H1 (cell line): ENCODE measurements at regions not wholly inside any gene's neighbourhood (a gene's known extent, or its start where the extent isn't known, plus 50 kb on each side); places are given as distances from the start of the nearest gene placed in this dataset.
"Not testable (repeated sequence)": the region's sequence is repeated elsewhere in the genome, so short reads cannot be mapped to it uniquely, and the experiment has no call there.

ENCODE experiments used
- CTCF ChIA-PET: fragments of 300-600 bp; sonication (Branson Sonifier 250); formaldehyde crosslinking; loops from one replicate; lab custom pipeline; 2021; ENCODE audit not compliant: partially characterized antibody; lab: Charles Lee
- POLR2A ChIA-PET: fragments of 300-600 bp; sonication (Branson Sonifier 250); formaldehyde crosslinking; loops from one replicate; lab custom pipeline; 2021; ENCODE audit warnings: inconsistent platforms; ENCODE audit not compliant: partially characterized antibody; lab: Charles Lee
- DNase-seq, 2 experiments: peaks; one replicate each; pipeline versions ENCODE4 v3.0.0 to v3.0.0-alpha.2; 2010 to 2022; ENCODE audit warnings: low spot score in 2 of 2, low read depth in 1 of 2, mixed read lengths in 1 of 2
- FAIRE-seq: peaks from 2 replicates; lab custom pipeline; 2011; peaks lifted over from hg19 to GRCh38; lab: Jason Lieb, UNC
- H2AFZ ChIP-seq: 2 replicates; pipeline ENCODE4 v1.8.1; 2012; ENCODE audit warnings: low read length, inconsistent platforms
- H2AK5ac ChIP-seq: 2 replicates; pipeline ENCODE4 v1.6.1; 2013; ENCODE audit warnings: low read depth, low read length
- H2BK120ac ChIP-seq: replicated peaks from 2 replicates; pipeline ENCODE3; 2013; ENCODE audit warnings: low read depth, low read length, inconsistent platforms
- H2BK12ac ChIP-seq: 2 replicates; pipeline ENCODE4 v1.6.1; 2013; ENCODE audit warnings: low read depth, low read length
- H2BK15ac ChIP-seq: 2 replicates; pipeline ENCODE4 v1.6.1; 2013; ENCODE audit warnings: low read length
- H2BK20ac ChIP-seq: 2 replicates; pipeline ENCODE4 v1.6.1; 2013; ENCODE audit warnings: low read length
- H2BK5ac ChIP-seq: 2 replicates; pipeline ENCODE4 v1.6.1; 2013; ENCODE audit warnings: low read depth, low read length
- H3K14ac ChIP-seq: 2 replicates; pipeline ENCODE4 v1.6.1; 2013; ENCODE audit warnings: inconsistent platforms; ENCODE audit not compliant: insufficient read length
- H3K18ac ChIP-seq: 2 replicates; pipeline ENCODE4 v1.6.1; 2013; ENCODE audit warnings: low read length; ENCODE audit errors: extremely low read depth
- H3K23ac ChIP-seq: 2 replicates; pipeline ENCODE4 v1.6.1; 2013; ENCODE audit warnings: inconsistent platforms; ENCODE audit not compliant: insufficient read length
- H3K23me2 ChIP-seq: 2 replicates; pipeline ENCODE4 v1.6.1; 2013; ENCODE audit warnings: low read depth, low read length
- H3K27ac ChIP-seq: 2 replicates; pipeline ENCODE4 v1.6.1; 2011; ENCODE audit warnings: low read depth, low read length, inconsistent platforms
- H3K27me3 ChIP-seq, 4 experiments: replicated peaks in 1 of 4; 1 replicate in 1 of 4; 2 replicates in 3 of 4; pipeline versions ENCODE4 v1.6.1 to v1.8.1; 2011 to 2013; ENCODE audit warnings: low read length in 3 of 4, mild to moderate bottlenecking in 3 of 4, inconsistent platforms in 2 of 4, mixed read lengths in 2 of 4, moderate library complexity in 1 of 4; ENCODE audit not compliant: control insufficient read depth in 3 of 4, insufficient read depth in 3 of 4; ENCODE audit errors: extremely low read depth in 1 of 4
- H3K36me3 ChIP-seq, 4 experiments: 2 replicates each; pipeline versions ENCODE4 v1.6.1 to v1.8.1; 2011 to 2013; ENCODE audit warnings: mild to moderate bottlenecking in 4 of 4, low read length in 3 of 4, moderate library complexity in 2 of 4, control low read depth in 1 of 4, inconsistent platforms in 1 of 4; ENCODE audit not compliant: insufficient read depth in 4 of 4, control insufficient read depth in 2 of 4
- H3K4ac ChIP-seq: replicated peaks from 2 replicates; pipeline ENCODE3; 2013; ENCODE audit warnings: low read length, low read depth, mixed read lengths, inconsistent platforms; ENCODE audit not compliant: insufficient read length
- H3K4me1 ChIP-seq, 4 experiments: replicated peaks in 1 of 4; 1 replicate in 1 of 4; 2 replicates in 3 of 4; pipeline versions ENCODE4 v1.6.1 to v1.8.1; 2011 to 2013; ENCODE audit warnings: low read length in 3 of 4, inconsistent platforms in 2 of 4, mixed read lengths in 1 of 4; ENCODE audit not compliant: insufficient read depth in 4 of 4, control insufficient read depth in 3 of 4
- H3K4me2 ChIP-seq, 2 experiments: 2 replicates each; pipeline versions ENCODE4 v1.6.1 to v1.8.1; 2011 to 2013; ENCODE audit warnings: low read depth in 2 of 2, low read length in 2 of 2, control low read depth in 1 of 2, inconsistent platforms in 1 of 2, mild to moderate bottlenecking in 1 of 2; ENCODE audit not compliant: insufficient read depth in 1 of 2
- H3K4me3 ChIP-seq, 4 experiments: fragments of 200-600, 300-600 bp in 1 of 4; sonication (generic), shearing (Covaris generic), sonication (Bioruptor Twin) in 1 of 4; 2 replicates each; pipeline versions ENCODE4 v1.5.1 to v1.8.1; 2011 to 2016; ENCODE audit warnings: low read length in 4 of 4, low read depth in 3 of 4, control low read depth in 2 of 4, inconsistent platforms in 2 of 4, mild to moderate bottlenecking in 2 of 4, mixed read lengths in 1 of 4, moderate library complexity in 1 of 4; ENCODE audit not compliant: insufficient read depth in 2 of 4; ENCODE audit errors: extremely low read depth in 1 of 4
- H3K56ac ChIP-seq: replicated peaks from 2 replicates; pipeline ENCODE3; 2013; ENCODE audit warnings: low read depth, mild to moderate bottlenecking, mixed read lengths, low read length, inconsistent platforms; ENCODE audit not compliant: insufficient read length
- H3K79me1 ChIP-seq: 2 replicates; pipeline ENCODE4 v1.6.1; 2013; ENCODE audit warnings: low read depth, low read length, control low read depth
- H3K79me2 ChIP-seq, 2 experiments: 2 replicates each; pipeline versions ENCODE4 v1.6.1 to v1.8.1; 2012 to 2013; ENCODE audit warnings: low read length in 2 of 2, mild to moderate bottlenecking in 2 of 2, inconsistent platforms in 1 of 2; ENCODE audit not compliant: insufficient read depth in 2 of 2, control insufficient read depth in 1 of 2
- H3K9ac ChIP-seq, 4 experiments: replicated peaks in 1 of 4; 1 replicate in 1 of 4; 2 replicates in 3 of 4; pipeline versions ENCODE4 v1.6.1 to v1.8.1; 2011 to 2013; ENCODE audit warnings: low read depth in 3 of 4, low read length in 3 of 4, control low read depth in 2 of 4, mild to moderate bottlenecking in 2 of 4, moderate library complexity in 2 of 4, inconsistent platforms in 1 of 4; ENCODE audit errors: extremely low read depth in 1 of 4
- H3K9me3 ChIP-seq, 2 experiments: 2 replicates each; pipeline versions ENCODE4 v1.6.1 to v1.8.1; 2012 to 2013; ENCODE audit warnings: mild to moderate bottlenecking in 2 of 2, moderate library complexity in 2 of 2, control low read depth in 1 of 2, inconsistent platforms in 1 of 2, low read depth in 1 of 2, low read length in 1 of 2, mixed read lengths in 1 of 2; ENCODE audit not compliant: insufficient read depth in 2 of 2
- H4K20me1 ChIP-seq, 2 experiments: replicated peaks in 1 of 2; 2 replicates each; pipeline versions ENCODE3 to v1.8.1; 2011 to 2013; ENCODE audit warnings: inconsistent platforms in 2 of 2, low read length in 2 of 2, mild to moderate bottlenecking in 1 of 2; ENCODE audit not compliant: insufficient read depth in 2 of 2, control insufficient read depth in 1 of 2
- H4K5ac ChIP-seq: 2 replicates; pipeline ENCODE4 v1.6.1; 2013; ENCODE audit warnings: low read length, low read depth, mixed read lengths, inconsistent platforms; ENCODE audit not compliant: insufficient read length
- H4K8ac ChIP-seq: 2 replicates; pipeline ENCODE4 v1.8.0; 2013; ENCODE audit warnings: mild to moderate bottlenecking, moderate library complexity, low read length, inconsistent platforms; ENCODE audit not compliant: insufficient read depth; ENCODE audit errors: extremely low read depth
- H4K91ac ChIP-seq: replicated peaks from 2 replicates; pipeline ENCODE3; 2013; ENCODE audit warnings: low read length, mixed read lengths, inconsistent platforms; ENCODE audit not compliant: insufficient read length
- WGBS, 2 experiments: shearing (Covaris generic) in 1 of 2; methylation state at CpG; one replicate each; pipeline versions ENCODE4 v1.1.6 to v1.1.7; 2013 to 2015; ENCODE audit warnings: low lambda C conversion rate in 2 of 2, mixed read lengths in 2 of 2, inconsistent platforms in 1 of 2, low coverage in 1 of 2, missing lambda C conversion rate in 1 of 2; ENCODE audit not compliant: insufficient replicate concordance in 2 of 2, insufficient coverage in 1 of 2, insufficient read length in 1 of 2; ENCODE audit errors: extremely low coverage in 1 of 2, missing lambda C conversion rate in 1 of 2; 5-methylcytosine and 5-hydroxymethylcytosine counted together

- H2AFZ ChIP-seq, DNase-seq, H3K9me3 ChIP-seq, H3K4me1 ChIP-seq, H3K9ac ChIP-seq, H2BK15ac ChIP-seq, H3K4ac ChIP-seq, H2BK5ac ChIP-seq, H4K5ac ChIP-seq, H3K4me3 ChIP-seq, H3K23me2 ChIP-seq, H2BK20ac ChIP-seq, H4K20me1 ChIP-seq, FAIRE-seq, H3K14ac ChIP-seq, H3K27ac ChIP-seq, H3K36me3 ChIP-seq, H4K91ac ChIP-seq, H3K18ac ChIP-seq, H3K4me2 ChIP-seq, H4K8ac ChIP-seq, H3K27me3 ChIP-seq, H3K23ac ChIP-seq, H3K56ac ChIP-seq, H2BK12ac ChIP-seq, H3K79me1 ChIP-seq, POLR2A ChIA-PET, H2BK120ac ChIP-seq, H2AK5ac ChIP-seq, H3K79me2 ChIP-seq: not testable (repeated sequence)
- 86% methylated on average over 3 of the region's 3 CpGs; no CpG with 5 or more reads in 1 of the 2 experiments for WGBS, 2 experiments
- CTCF ChIA-PET, result interaction anchor here (1.5 to 1.9 kb wide), 2 partner anchors 19 to 133 kb away, joined by 5 to 6 read pairs; no protein-coding TSS in a partner anchor
Observed at GRCh38 chr2:186922316-186922715, 73.3 kb upstream of the ZSWIM2 start.
